ENCODE measurements at regions not wholly inside any gene's neighbourhood (a gene's known extent, or its start where the extent isn't known, plus 50 kb on each side); places are given as distances from the start of the nearest gene placed in this dataset.

DNA sequence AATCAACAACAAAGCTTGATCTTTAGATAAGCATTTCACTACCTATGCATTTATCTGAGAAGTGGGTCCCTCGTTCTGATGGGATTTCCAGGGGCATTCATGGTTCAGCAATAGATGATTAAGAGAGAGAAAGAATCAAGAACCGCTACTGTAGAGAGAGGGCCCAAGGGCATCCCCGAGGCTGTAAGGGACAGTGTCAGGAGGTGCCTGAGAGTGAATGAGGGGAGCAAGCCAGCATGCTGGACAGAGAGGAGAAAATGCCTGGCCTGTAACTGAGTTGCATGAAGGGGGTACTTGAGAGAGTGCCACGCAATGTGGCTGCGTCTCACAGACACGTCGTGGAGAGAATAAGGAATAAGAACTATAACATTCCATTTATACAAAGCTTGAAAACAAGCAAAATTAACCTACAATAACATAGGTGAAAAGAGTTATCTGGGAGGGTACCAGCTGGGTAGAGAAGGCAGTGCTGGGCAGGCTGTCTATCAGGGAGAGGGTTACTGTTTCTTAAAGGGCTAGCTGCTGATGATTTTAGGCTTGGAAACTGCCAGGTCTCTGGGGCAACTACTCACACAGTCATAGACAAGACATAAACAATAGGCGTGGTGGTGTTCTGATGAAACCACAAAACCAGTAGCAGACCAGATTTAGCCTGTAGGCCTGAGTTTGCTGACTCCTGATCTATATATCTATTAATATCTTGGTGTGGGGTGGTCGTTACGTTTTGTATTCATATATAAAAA, 374.6 kb upstream of the CFAP20DC start:
- no peaks in the 10 kb centered on the region for H3K4me1 ChIP-seq
- no peaks in the 10 kb centered on the region for H3K36me3 ChIP-seq
- H3K9me3 ChIP-seq: no peaks in the 10 kb centered on the region
- H3K27ac ChIP-seq: no peak overlapping the region
- no peaks in the 10 kb centered on the region for H3K27me3 ChIP-seq
- TF ChIP-seq, protein P1, sequence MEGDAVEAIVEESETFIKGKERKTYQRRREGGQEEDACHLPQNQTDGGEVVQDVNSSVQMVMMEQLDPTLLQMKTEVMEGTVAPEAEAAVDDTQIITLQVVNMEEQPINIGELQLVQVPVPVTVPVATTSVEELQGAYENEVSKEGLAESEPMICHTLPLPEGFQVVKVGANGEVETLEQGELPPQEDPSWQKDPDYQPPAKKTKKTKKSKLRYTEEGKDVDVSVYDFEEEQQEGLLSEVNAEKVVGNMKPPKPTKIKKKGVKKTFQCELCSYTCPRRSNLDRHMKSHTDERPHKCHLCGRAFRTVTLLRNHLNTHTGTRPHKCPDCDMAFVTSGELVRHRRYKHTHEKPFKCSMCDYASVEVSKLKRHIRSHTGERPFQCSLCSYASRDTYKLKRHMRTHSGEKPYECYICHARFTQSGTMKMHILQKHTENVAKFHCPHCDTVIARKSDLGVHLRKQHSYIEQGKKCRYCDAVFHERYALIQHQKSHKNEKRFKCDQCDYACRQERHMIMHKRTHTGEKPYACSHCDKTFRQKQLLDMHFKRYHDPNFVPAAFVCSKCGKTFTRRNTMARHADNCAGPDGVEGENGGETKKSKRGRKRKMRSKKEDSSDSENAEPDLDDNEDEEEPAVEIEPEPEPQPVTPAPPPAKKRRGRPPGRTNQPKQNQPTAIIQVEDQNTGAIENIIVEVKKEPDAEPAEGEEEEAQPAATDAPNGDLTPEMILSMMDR (IDR thresholded peaks at IDR 0.05): no peak
- TF ChIP-seq POLR2A (IDR thresholded peaks at IDR 0.05) (no peak), EP300 (IDR thresholded peaks at IDR 0.05) (no peak)
- no peak for DNase-seq (ENCODE audit: low spot score in 2 of 2)
- no peak overlapping the region for H3K4me3 ChIP-seq
- 78 to 80% methylated on average over 10 of the region's 10 CpGs for WGBS, 2 donors

DNA sequence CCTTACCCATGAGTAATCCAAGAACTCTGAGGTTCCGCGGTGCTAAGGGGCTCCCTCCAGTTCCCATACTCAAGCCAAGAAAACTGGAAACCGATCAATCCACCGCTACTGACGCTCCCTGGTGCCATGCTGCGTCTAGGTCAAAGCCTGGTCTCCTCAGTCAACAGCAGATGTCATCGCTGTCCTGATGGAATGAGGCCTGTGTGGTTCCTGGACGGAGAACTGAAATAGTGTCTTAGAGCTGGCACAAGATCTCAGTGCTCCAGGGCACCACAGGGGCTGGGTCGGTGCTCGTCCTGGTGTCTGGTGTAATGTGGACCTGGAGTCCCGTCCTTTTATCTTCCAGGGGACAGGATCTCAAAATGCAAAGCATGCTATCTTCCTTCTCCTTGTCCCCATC, 373.9 kb upstream of the CFAP20DC start:
- TF ChIP-seq EP300 (IDR thresholded peaks at IDR 0.05): no peak
- TF ChIP-seq, protein P1 (IDR thresholded peaks at IDR 0.05): no peak
- H3K27ac ChIP-seq: no peak overlapping the region
- no peak overlapping the region for H3K4me3 ChIP-seq
- H3K27me3 ChIP-seq: no peaks in the 10 kb centered on the region
- DNase-seq (ENCODE audit: low spot score in 2 of 2): no peak
- H3K9me3 ChIP-seq: no peaks in the 10 kb centered on the region
- WGBS, 2 donors: 87 to 91% methylated on average over 11 of the region's 11 CpGs
- H3K36me3 ChIP-seq: no peaks in the 10 kb centered on the region
- H3K4me1 ChIP-seq: no peaks in the 10 kb centered on the region

DNA sequence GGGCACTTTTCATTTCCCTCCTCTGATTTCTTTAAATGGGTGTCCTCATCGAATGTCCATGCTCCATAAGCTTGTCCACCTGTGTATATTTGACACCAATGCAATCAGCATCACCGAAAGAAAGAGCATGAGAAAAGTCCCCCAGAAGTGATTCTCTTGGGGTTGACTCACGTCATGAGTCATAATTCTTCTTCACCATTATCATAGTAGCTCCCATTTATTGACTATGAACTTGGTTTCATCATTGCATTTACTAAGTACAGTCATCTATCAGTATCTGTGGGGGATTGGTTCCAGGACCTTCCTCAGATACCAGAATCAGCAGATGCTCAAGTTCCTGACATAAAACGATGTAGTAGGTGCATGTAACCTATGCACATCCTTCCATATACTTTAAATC, 372.5 kb upstream of the CFAP20DC start:
- no peak overlapping the region for H3K27ac ChIP-seq
- H3K4me1 ChIP-seq: no peaks in the 10 kb centered on the region
- no peaks in the 10 kb centered on the region for H3K9me3 ChIP-seq
- DNase-seq (ENCODE audit: low spot score in 2 of 2): no peak
- TF ChIP-seq, protein P1 (IDR thresholded peaks at IDR 0.05): no peak
- no peak for TF ChIP-seq POLR2A (IDR thresholded peaks at IDR 0.05)
- TF ChIP-seq EP300 (IDR thresholded peaks at IDR 0.05): no peak
- H3K27me3 ChIP-seq: no peaks in the 10 kb centered on the region
- no peaks in the 10 kb centered on the region for H3K36me3 ChIP-seq
- no peak overlapping the region for H3K4me3 ChIP-seq
- 79 to 91% methylated on average over 4 of the region's 4 CpGs for WGBS, 2 donors

DNA sequence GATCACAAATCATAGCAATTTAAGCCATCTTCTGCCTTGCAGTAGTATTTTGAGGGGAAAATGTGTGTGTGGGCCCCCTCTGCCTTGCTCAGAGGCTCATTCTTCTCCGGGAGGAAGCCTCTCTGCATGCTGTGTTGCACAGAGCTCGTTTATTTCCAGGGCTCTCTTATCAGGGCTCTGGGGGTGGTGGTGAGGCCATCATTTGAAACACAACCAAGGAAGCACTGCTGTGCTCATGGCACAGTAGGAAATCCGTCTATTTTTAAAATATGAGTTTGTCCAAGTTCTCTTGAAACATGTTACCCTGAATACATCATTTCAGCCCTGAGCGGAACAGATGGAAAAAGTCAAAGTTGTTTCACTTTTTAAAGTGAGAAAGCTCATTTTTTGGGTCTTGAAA, 369.0 kb upstream of the CFAP20DC start:
- no peak overlapping the region for H3K4me3 ChIP-seq
- H3K27me3 ChIP-seq: no peaks in the 10 kb centered on the region
- no peak overlapping the region for H3K27ac ChIP-seq
- H3K9me3 ChIP-seq: no peaks in the 10 kb centered on the region
- WGBS, 2 donors: 39 to 40% methylated on average over 4 of the region's 4 CpGs
- H3K4me1 ChIP-seq: no peaks in the 10 kb centered on the region
- no peaks in the 10 kb centered on the region for H3K36me3 ChIP-seq
- DNase-seq (ENCODE audit: low spot score in 2 of 2): no peak
- TF ChIP-seq, protein P1 (IDR thresholded peaks at IDR 0.05): no peak
- no peak for TF ChIP-seq POLR2A (IDR thresholded peaks at IDR 0.05)
- TF ChIP-seq EP300 (IDR thresholded peaks at IDR 0.05): no peak

DNA sequence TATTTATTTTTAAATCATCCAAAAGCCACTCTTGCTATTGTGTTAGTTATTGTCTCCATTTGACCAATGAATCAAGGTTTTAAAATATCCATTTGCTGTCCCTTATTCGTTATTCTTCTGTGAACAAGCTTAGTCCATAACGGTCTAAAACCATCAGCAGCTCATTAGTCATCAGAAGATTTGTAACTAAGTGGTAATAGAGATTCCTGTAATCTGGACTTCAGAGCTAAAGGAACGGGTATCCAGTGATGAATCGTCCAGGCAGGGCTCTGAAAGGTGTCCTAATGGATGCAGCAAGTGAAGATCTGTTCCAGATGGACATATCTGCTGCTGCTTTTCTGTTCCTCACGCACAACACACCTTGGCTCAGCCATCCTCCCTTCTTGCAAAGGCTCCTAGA, 362.7 kb upstream of the CFAP20DC start:
- Histone ChIP-seq H3K4me3 (no peak overlapping the region), H3K36me3 (no peaks in the 10 kb centered on the region), H3K27ac (no peak overlapping the region), H3K27me3 (no peaks in the 10 kb centered on the region), H3K4me1 (no peaks in the 10 kb centered on the region), H3K9me3 (no peaks in the 10 kb centered on the region)
- WGBS, 2 donors: 81 to 82% methylated on average over 5 of the region's 5 CpGs
- DNase-seq (ENCODE audit: low spot score in 2 of 2): no peak
- TF ChIP-seq POLR2A (IDR thresholded peaks at IDR 0.05): no peak
- no peak for TF ChIP-seq EP300 (IDR thresholded peaks at IDR 0.05)
- TF ChIP-seq, protein P1 (IDR thresholded peaks at IDR 0.05): no peak
